T47D (cell line): ENCODE measurements at regions not wholly inside any gene's neighbourhood (a gene's known extent, or its start where the extent isn't known, plus 50 kb on each side); places are given as distances from the start of the nearest gene placed in this dataset.
"Not testable (repeated sequence)": the region's sequence is repeated elsewhere in the genome, so short reads cannot be mapped to it uniquely, and the experiment has no call there.

Source experiments
- DNase-seq, 2 experiments: peaks; one replicate each; pipeline versions ENCODE4 v3.0.0 to v3.0.0-alpha.2; 2011 to 2012; ENCODE audit warnings: low read depth in 1 of 2, low spot score in 1 of 2
- JUND ChIP-seq: IDR thresholded peaks from 2 replicates; pipeline ENCODE4 v1.6.1; 2012; ENCODE audit warnings: low read depth
- in situ Hi-C: cut with HindIII; loops from 2 replicates; pipeline ENCODE4 v1.10.0; 2016; ENCODE audit warnings: low sequenced_read_pairs, low pct_unique_long_range_greater_than_20kb

GRCh38 chr7:64469673-64470072 is 93.2 kb downstream of the ZNF680 start:
- no peak for DNase-seq
- TF ChIP-seq JUND, result no peak
- in situ Hi-C loops, result no loop called here

- DNase-seq, result no peak
- in situ Hi-C loops, result no loop called here
- no peak for TF ChIP-seq JUND
Observed at GRCh38 chr7:64465551-64465950, 97.3 kb downstream of the ZNF680 start.

GRCh38 chr7:64463636-64464375 is 99.1 kb downstream of the ZNF680 start:
- peak; percentile 66 to 96 for DNase-seq
- in situ Hi-C loops, result no loop called here
- TF ChIP-seq JUND, result no peak

- peak in 1 of 2 experiments; percentile 61 for DNase-seq
- in situ Hi-C loops, result not testable (repeated sequence)
Observed at GRCh38 chr7:64459858-64460257, 103.0 kb downstream of the ZNF680 start.

GRCh38 chr7:64433590-64433989 is 119.8 kb downstream of the ZNF736 start:
- TF ChIP-seq JUND, result no peak
- no peak for DNase-seq
- in situ Hi-C loops, result no loop called here

GRCh38 chr7:64431838-64432237 is 118.1 kb downstream of the ZNF736 start:
- in situ Hi-C loops, result no loop called here
- TF ChIP-seq JUND, result no peak

GRCh38 chr7:64429232-64429631 is 115.5 kb downstream of the ZNF736 start:
- no peak for DNase-seq
- TF ChIP-seq JUND, result no peak
- in situ Hi-C loops, result no loop called here

More at GRCh38 chr7:64431838-64432237, 118.1 kb downstream of the ZNF736 start:
- DNase-seq, result no peak

GRCh38 chr7:64425436-64425835 is 111.7 kb downstream of the ZNF736 start:
- DNase-seq, in situ Hi-C loops: not testable (repeated sequence)

- TF ChIP-seq JUND, result no peak
- in situ Hi-C loops, result no loop called here
Observed at GRCh38 chr7:64407148-64407547, 93.4 kb downstream of the ZNF736 start.

More at GRCh38 chr7:64407148-64407547, 93.4 kb downstream of the ZNF736 start:
- no peak for DNase-seq
